ENCODE measurements at regions not wholly inside any gene's neighbourhood (a gene's known extent, or its start where the extent isn't known, plus 50 kb on each side); places are given as distances from the start of the nearest gene placed in this dataset.
"Not testable (repeated sequence)": the region's sequence is repeated elsewhere in the genome, so short reads cannot be mapped to it uniquely, and the experiment has no call there.

DNA sequence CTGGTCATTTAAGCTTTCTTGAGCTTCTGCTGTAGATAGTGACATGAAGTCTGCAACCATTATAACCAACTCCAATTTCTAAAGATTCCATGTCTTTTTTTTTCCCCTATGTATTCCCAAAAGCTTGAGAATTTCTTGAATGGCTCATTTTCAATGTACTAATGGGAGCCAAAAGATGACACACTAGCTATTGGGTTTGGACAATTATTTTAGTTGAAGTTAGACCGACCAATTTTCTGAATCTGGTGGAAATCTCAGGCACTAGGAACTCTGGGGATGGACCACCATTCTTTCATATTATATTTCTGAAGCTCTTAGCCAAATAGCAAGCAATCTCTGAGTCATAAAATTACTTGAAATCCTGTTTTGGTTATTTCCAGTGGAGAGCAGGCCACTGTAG lies 617.4 kb upstream of the ADAMTS5 start:
- no peak for DNase-seq

DNA sequence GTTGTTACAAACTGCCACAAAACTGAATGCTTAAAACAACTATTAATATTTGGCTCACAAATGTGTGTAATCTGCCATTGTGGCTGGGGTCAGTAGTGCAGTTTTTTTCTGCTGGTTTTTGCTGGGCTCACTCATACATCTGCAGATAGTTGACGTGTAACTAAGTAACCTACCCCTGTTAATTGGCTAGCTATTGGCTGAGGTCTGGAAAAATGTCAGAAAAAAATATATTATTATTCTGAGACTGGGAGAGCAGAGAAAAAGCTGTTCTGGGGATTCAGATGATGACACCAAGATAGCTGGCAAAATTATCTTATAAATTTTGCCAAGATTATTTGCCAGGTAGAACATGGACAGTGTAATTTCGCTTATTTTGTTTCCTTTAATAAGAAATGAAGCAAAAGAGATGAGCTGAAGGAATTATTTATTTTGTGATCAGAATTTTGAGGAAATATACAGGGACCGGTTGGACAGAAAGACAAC lies 616.1 kb upstream of the ADAMTS5 start:
- DNase-seq = no peak

DNA sequence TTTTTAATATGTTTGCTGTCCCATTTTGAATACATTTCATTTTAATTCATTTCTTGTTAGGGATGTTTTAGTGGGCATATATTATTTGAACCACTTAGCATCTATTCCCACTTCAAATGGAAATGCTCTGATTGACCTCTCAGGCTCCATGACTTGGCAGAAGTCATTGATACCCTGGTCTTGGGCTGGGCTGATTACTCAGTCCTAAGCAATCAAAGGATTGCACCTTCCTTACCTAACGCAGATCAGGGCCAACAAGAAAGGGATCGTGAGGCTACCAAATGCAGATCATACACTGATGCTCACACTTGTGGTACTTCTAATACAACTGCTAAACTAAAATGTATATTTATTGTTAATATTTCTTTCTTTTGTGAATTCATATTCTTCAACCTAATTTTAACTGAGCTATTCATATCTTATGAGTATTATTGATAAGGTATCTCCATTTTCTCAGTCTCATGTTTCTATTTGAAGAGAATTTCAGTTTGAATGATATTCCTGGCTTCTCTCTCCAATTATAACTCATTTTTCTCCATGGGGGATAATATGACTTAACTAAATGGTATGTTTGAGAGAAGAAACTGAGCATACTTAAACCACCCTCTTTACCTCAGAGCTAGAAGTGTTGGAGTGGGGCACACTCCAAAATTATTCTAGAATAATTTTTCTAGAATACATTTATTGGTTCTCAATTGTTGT lies 615.5 kb upstream of the ADAMTS5 start:
- DNase-seq = no peak

DNA sequence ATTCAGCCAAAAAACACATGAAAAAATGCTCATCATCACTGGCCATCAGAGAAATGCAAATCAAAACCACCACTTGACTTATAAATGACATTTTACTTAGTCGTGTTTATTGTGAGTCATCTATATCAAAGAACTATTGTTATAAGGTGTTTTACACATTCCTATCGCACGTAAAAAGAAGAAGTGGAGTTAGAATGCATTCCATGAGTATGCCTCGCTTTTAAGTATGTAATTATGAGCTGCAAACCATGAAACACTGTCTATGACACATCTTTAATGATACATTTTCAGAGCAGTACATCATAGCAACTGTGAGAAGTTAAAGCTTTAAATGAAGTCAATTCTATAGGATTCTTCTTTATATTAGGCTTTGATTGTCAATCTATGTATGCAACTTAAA lies 614.3 kb upstream of the ADAMTS5 start:
- no peak for DNase-seq

DNA sequence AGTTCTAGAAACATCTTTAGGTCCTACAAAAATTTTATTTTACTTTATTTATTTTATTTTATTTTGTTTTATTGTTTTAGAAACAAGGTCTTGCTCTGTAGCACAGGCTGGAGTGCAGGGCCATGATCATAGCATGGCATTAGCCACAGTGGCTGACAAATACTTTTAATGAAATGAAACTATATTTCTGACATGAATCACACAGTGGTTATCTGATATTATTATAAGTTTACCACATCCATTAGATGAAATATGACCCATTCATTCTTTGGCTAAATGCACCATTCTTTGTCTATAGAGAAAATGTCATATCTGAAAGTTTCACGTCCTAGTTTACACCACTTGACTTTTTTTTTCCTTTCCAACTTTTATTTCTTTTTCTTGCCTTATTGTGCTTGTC lies 613.4 kb upstream of the ADAMTS5 start:
- DNase-seq = no peak

DNA sequence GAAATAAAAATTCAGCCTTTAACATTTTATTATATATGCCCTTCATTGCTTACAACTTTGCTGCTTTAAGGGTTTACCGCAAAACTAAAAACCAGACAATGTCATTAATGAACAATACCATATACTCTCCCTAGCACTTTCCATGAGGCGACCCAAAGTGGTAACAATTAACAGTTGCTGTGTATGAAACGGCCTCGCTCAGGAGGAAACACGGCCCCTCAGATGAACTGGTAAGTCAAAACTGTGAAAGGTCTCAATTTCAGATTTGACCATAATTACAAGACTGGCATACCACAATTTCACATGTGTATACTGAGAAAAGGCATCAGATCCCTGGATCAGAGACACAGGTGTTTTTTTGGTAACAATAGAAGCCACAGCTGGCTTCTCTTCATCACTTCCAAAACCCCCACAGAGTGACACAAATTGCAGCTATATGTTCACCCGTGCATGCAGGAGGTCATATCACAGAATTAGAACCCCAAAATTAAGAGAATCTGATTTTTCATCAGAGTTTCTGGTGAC lies 611.9 kb upstream of the ADAMTS5 start:
- DNase-seq = no peak

DNA sequence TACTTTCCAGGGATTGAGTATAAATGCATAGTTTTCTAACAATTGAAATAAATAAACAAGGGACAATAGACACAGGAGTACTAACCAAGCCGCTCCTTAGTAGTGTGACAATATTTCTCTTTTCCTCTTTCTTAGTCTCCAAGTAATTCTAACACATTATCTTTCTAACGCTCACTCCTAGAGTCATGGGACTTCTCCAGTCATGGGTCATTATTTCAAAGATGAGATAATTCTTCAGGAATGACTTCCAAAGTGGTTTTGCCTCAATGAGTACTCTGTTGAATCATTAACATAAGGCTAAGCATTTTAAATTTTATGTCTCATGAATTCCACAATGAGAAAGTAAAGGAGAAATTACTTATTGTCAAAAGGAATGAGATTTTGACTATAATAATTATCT lies 605.8 kb upstream of the ADAMTS5 start:
- no peak for DNase-seq

DNA sequence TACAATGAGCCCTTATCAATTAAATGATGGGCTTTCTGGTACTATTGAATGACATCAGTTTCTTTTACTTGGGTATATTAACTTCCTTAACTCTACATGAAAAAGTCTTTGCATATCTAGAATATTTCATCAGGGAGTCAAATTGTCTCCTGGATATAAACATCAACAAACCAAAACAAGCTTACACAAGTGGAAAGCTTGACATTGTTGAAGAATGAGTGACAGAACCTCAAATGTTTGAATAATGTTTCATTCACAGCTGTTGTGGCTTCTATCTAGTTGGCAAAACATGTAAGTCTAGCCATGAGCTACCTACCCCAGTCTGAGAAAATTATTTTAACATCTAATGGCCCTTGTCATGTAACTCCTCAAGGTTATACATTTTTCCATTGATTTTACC lies 604.8 kb upstream of the ADAMTS5 start:
- no peak for DNase-seq

DNA sequence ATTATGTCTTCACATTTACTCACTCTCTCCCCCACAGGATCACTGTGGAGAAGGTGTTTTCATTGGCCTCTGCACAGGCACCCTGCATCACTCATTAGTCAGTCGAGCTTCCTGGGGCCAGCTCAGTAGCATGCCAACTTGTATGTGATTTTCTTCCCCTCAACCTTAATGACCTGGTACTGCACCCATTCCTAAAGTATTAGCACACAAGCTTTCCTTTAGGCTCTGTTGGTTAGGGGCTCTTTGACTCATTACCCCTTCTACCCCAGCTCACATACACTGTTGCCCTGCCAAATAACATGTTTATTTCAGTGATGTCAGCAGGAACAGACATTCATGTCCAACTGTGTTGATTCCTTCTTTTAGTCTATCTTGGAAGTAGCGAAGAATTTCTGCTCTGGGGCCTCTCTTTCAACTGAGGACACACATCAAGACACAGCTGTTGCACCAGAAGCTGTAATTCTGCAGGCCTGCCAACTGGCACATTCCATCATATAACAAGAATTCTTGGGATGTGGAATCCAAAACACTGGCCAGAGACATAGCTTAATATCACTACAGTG lies 603.5 kb upstream of the ADAMTS5 start:
- no peak for DNase-seq

DNA sequence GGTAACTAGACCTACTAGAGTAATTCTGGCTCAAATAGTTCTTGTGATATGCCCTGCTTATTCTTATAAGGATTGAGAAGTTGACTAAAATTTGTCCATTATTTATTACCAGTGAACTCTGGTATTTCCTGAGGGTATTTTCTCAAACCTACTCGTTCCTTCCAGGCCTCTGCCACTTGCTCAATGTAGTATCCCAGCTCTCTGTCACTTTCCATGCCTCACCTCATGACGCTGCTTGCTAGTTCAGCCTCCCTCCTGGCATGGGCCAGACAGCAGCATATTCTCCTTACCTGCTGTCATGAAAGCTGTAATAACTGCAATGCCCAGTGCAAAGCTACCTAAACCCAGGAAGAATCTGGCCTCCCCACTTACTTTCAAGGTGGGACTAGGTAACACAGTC lies 602.9 kb upstream of the ADAMTS5 start:
- no peak for DNase-seq

DNA sequence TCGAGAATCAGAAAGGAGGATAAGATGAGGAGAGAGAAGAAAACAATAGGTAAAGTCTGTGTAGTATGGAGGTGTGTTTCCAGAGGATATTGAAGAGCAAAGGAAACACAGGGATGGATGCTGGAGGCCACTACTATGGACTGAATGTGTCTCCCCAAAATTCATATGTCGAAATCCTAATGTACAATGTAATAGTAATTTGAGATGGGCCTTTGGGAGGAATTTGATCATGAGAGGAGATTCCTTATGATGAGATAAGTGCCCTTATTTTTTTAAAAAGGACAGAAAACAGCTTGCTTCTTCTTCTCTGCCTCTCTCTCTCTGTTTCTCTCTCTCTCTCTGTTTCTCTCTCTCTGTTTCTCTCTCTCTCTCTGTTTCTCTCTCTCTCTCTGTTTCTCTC lies 602.2 kb upstream of the ADAMTS5 start:
- DNase-seq = no peak

DNA sequence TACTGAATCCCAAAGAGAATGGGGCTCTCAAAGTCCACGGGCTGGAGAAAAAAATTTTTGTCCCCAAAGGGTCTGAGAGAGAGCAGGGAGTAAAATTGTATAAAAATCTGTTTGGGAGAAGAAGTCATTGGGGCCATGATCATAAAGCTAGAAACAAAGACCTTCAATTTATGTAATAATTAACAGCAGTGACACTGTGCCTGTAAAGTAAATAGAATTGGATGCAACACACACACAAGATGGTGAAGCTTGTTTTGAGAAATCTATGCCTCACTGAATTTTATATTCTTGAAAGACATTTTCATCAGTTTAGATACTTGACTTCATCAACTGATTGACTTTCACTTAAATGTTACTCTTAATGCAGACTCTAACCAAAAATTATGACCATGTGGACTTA lies 600.5 kb upstream of the ADAMTS5 start:
- no peak for DNase-seq

DNA sequence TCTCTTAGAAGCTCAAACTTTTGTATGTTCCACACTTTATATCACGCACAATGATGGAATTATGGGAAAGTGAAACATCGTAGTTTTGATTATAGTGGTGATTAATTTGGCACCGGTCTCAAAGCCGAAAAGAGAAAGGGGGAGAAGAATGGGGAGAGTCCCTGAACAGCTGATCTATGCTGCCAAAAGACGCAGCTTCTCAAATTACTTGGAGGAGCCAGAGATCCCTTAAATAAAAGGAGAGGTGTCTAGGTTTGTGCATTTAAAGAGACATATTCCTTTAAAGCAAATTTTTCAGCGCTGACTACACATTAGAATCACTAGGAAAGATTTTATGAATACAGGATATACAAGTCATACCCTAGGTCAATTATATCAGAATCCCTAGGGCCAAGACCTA lies 599.6 kb upstream of the ADAMTS5 start:
- DNase-seq = no peak

DNA sequence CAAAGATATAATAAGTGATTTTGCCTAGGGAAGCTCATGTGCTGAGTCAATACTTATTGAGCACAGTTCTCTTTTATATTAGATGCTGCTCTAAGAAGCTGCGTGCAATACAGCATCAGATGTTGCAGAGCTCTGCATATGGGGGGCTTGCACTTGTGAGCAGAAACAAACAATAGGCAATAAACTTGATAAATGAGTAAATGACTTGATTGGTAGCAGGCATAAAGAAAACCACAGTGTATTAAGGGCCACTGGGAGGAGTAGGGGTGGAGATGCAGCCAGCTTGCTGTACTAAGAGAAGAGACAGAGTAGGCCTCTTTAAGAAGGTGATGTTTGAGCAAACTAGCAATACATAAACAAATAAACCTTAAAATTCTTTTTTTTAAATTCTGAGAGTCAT lies 598.5 kb upstream of the ADAMTS5 start:
- DNase-seq = no peak

DNA sequence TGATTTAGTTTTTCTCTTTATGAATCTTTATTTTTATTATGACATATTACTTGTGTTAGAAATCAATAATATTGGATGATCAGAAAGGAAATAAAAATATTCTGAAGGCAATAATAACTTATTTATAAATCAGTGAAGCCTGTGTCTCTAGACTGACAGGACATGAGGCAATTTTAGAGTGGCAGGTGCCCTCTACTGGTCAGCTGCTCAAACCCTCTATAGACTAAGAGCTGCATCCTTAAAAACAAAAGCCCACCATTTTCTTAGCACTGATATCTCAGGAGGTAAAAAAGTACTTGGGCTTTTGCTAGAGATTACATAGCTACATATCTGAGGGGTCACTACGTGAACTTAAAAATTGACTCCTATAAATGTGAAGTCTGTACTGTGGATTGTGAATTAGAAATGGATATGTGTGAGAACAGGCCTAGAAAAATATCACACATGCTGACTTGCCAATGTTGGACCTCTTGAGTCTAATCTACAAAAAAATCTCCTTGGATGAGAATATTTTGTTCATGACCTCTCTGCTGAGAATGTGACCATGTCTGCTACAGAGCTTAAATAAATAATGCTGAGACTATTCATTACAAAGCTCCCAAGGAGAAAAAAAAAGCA lies 597.9 kb upstream of the ADAMTS5 start:
- no peak for DNase-seq

DNA sequence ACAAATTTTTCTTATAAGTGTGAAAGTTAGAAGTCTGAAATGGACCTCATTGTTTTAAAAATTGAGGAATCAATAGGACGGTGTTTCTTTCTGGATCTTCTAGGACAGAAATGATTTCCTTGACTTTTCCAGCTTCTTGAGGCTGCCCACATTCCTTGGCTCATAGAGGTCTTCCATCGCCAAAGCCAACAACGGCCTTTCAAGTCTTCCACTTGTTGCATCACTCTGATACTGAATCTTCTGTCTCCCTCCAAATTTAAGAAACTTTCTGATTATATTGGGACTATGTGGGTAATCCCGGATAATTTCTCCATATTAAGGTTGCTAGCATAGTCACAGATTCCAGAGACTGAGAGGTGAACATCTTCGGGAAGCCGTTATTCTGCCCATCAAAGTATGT lies 595.4 kb upstream of the ADAMTS5 start:
- DNase-seq = no peak

DNA sequence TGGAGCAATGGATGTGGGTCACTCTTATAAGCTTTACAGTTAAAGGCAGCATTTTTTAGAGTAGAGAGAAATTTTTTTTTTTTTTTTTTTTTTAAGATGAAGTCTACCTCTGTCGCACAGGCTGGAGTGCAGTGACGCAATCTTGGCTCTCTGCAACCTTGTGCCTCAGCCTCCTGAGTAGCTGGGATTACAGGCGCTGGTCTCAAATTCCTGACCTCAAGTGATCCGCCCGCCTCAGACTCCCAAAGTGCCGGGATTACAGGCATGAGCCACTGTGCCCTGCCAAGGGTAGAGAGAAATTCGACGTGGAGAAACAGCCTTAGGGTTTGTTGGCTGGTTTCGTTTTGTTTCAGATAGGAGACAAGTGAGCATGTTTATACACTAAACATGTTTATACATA lies 594.2 kb upstream of the ADAMTS5 start:
- DNase-seq = no peak

DNA sequence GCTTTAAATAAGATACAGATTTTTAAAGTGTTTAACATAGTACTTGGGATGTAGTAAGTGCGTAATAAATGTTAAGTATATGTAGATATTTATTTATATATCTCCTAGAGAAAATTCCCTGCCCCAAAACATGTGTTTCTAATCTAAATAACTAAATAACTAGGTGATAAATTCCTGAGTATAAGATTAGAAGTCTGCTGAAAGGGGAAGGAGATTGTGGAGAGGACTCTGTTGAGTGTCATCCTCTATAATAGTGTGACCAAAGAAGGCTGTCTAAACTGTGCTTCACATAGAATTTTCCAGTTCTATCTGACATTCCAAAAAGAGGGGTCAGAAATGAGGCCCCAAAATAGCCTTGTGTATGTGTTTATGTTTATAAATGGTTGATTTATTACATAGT lies 590.5 kb upstream of the ADAMTS5 start:
- DNase-seq = no peak

DNA sequence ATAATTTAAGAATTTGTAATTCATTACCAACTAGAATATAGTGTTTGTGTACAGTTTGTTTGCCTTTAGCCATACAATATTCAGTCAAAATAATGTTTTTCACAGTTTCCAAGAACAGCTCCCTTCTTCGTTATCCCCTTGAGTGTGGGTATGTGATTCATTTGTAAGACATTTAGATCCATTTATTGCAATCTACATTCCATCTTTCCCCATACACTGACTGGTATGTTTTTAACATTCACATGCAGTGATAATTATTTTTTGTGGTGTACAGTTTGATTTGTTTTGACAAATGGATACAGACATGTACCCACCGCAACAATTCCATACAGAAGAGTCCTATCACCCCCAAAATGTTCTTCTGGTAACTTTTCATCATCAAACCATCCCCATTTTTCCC lies 589.1 kb upstream of the ADAMTS5 start:
- DNase-seq = no peak

DNA sequence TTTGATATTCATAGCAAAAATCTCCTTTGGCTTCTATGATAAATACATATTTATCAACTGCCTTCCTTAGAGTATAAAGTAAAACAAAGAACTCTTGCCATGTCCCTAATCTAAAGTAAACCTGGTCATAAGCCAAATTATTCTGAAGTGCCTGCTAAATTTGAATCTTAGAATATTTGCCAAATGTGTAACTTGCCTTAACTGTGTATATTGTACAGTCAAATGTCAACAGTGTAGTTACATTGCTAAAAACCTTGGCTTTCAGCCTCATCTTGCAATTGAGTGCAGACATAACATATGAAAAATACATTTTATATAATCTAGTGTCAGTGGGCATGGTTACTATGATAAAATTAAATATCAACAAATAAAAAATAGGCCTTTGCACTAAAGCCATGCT lies 583.4 kb upstream of the ADAMTS5 start:
- DNase-seq = no peak

DNA sequence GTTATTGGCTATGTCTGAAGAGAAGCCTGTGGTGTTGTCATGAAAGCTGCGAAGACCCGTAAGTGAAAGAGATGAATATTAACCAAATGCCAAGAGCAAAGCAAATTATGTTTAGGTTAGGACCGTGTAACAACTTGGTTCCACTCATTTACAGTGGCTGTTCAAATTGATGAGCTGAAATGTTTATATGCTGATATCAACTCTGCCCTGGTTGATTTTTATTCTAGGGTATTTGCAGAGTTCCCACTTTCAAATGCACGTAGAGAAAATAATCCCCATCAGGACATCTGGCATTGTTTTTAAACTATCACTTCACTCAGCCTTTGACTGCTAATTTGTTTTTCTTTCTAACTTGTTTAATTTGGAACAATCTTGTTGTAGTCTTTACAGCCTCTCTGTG lies 581.6 kb upstream of the ADAMTS5 start:
- no peak for DNase-seq

DNA sequence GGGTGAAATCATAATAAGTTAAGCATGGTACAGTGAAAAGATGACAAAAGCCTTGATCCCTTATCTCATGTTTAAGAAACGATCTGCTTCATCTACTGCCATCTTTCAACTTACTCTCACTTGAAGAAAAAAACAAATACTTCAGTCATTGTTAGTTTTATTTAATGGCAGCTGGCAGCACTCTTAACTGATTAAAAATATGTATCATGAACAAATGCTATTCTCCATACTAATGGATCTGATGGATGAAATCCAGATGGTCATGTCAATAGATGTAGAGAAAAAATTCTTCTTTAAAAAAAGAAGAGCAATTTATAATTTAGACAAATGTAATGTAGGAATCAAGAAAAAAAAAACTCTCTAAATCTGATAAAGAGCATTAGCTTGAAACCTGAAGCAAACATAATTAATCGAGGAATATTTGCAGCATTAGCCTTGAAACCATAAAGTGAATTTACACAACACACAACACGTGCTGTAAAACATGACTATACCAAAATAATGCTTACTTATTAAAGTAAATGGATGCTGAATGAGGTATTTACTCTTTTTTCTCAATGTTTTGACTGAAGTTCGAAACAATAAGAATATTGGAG lies 579.0 kb upstream of the ADAMTS5 start:
- no peak for DNase-seq

DNA sequence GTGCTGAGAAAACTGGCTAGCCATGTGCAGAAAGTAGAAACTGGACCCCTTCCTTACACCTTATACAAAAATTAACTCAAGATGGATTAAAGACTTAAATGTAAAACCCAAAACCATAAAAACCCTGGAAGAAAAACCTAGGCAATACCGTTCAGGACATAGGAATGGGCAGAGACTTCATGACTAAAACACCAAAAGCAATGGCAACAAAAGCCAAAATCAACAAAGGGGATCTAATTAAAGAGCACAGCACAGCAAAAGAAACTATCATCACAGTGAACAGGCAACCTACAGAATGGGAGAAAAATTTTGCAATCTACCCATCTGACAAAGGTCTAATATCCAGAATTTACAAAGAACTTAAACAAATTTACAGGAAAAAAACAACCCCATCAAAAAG lies 575.2 kb upstream of the ADAMTS5 start:
- DNase-seq = not testable (repeated sequence)

DNA sequence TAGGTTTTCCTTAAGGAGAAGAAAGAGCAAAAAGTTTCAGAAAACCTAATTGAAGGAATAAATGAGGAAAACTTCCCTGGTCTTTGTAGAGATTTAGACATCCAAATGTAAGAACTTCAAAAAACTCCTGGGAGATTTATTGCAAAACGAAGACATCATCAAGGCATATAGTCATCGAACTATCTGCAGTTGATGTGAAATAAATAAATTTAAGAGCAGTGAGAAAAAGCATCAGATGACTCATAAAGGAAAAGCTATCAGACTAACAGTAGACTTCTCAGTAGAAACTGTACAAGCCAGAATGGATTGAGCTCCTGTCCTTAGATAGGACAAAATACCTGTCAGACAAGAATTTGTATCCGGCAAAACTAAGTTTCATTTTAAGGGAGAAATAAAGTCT lies 569.4 kb upstream of the ADAMTS5 start:
- DNase-seq = no peak

All from T-helper 1 cell (primary cell).